ENCODE measurements at regions not wholly inside any gene's neighbourhood (a gene's known extent, or its start where the extent isn't known, plus 50 kb on each side); places are given as distances from the start of the nearest gene placed in this dataset.

GRCh38 chr10:28984431-28984830 is 304.4 kb upstream of the LYZL1 start:
- Mint-ChIP-seq H3K4me3 (no peak overlapping the region), H3K4me1 (ENCODE audit: low read depth) (peaks cover 11% of the 10 kb centered on the region), H3K27ac (no peak overlapping the region), H3K36me3 (ENCODE audit: low read depth) (no peaks in the 10 kb centered on the region), H3K27me3 (ENCODE audit: insufficient read depth) (peaks cover 13% of the 10 kb centered on the region), H3K9me3 (no peaks in the 10 kb centered on the region)
- DNase-seq: peak; percentile 46
- no peak for TF ChIP-seq CTCF (IDR thresholded peaks at IDR 0.05)

- Mint-ChIP-seq H3K27me3 (ENCODE audit: insufficient read depth) (peaks cover 13% of the 10 kb centered on the region), H3K9me3 (no peaks in the 10 kb centered on the region), H3K4me3 (no peak overlapping the region), H3K27ac (no peak overlapping the region), H3K36me3 (ENCODE audit: low read depth) (no peaks in the 10 kb centered on the region), H3K4me1 (ENCODE audit: low read depth) (peaks cover 11% of the 10 kb centered on the region)
- no peak for TF ChIP-seq CTCF (IDR thresholded peaks at IDR 0.05)
- no peak for DNase-seq
Observed at GRCh38 chr10:28985137-28985885, 303.6 kb upstream of the LYZL1 start.

GRCh38 chr10:28986117-28986792 is 302.6 kb upstream of the LYZL1 start:
- TF ChIP-seq CTCF (IDR thresholded peaks at IDR 0.05): no peak
- Mint-ChIP-seq H3K27ac (no peak overlapping the region), H3K4me1 (ENCODE audit: low read depth) (peaks cover 15% of the 10 kb centered on the region), H3K4me3 (no peak overlapping the region), H3K9me3 (no peaks in the 10 kb centered on the region), H3K27me3 (ENCODE audit: insufficient read depth) (peaks cover 13% of the 10 kb centered on the region), H3K36me3 (ENCODE audit: low read depth) (no peaks in the 10 kb centered on the region)
- no peak for DNase-seq

- DNase-seq: no peak
- H3K36me3 Mint-ChIP-seq (ENCODE audit: low read depth): no peaks in the 10 kb centered on the region
- peaks cover 21% of the 10 kb centered on the region for H3K4me1 Mint-ChIP-seq (ENCODE audit: low read depth)
- H3K4me3 Mint-ChIP-seq: no peak overlapping the region
- H3K9me3 Mint-ChIP-seq: no peaks in the 10 kb centered on the region
- H3K27ac Mint-ChIP-seq: no peak overlapping the region
- peaks cover 10% of the 10 kb centered on the region for H3K27me3 Mint-ChIP-seq (ENCODE audit: insufficient read depth)
- no peak for TF ChIP-seq CTCF (IDR thresholded peaks at IDR 0.05)
Observed at GRCh38 chr10:28986856-28987255, 302.0 kb upstream of the LYZL1 start.

- Mint-ChIP-seq H3K4me3 (no peak overlapping the region), H3K9me3 (no peaks in the 10 kb centered on the region), H3K27me3 (ENCODE audit: insufficient read depth) (peaks cover 10% of the 10 kb centered on the region), H3K4me1 (ENCODE audit: low read depth) (peaks cover 25% of the 10 kb centered on the region), H3K36me3 (ENCODE audit: low read depth) (no peaks in the 10 kb centered on the region), H3K27ac (no peak overlapping the region)
- no peak for TF ChIP-seq CTCF (IDR thresholded peaks at IDR 0.05)
- DNase-seq: no peak
Observed at GRCh38 chr10:28987555-28988320, 301.1 kb upstream of the LYZL1 start.

Measured in HFFc6 (cell line).